ENCODE measurements at regions not wholly inside any gene's neighbourhood (a gene's known extent, or its start where the extent isn't known, plus 50 kb on each side); places are given as distances from the start of the nearest gene placed in this dataset.

- Mint-ChIP-seq H3K9me3 (ENCODE audit: unreplicated experiment) (peaks cover 16% of the 10 kb centered on the region), H3K27me3 (ENCODE audit: insufficient read depth, unreplicated experiment) (no peaks in the 10 kb centered on the region), H3K27ac (ENCODE audit: low read depth, unreplicated experiment) (no peak overlapping the region), H3K4me3 (ENCODE audit: unreplicated experiment) (no peak overlapping the region), H3K4me1 (ENCODE audit: insufficient read depth, unreplicated experiment) (no peaks in the 10 kb centered on the region), H3K36me3 (ENCODE audit: insufficient read depth, unreplicated experiment) (no peaks in the 10 kb centered on the region)
- ChIA-PET CTCF (interaction anchor here (0.6 kb wide), 1 partner anchor 84 kb away, joined by 3 read pairs; no protein-coding TSS in a partner anchor), POLR2A (no interaction called here)
- no TSS peak for BruUV-seq (replicated peaks)
- no peak for DNase-seq (ENCODE audit: unreplicated experiment)
- TF ChIP-seq CTCF (IDR thresholded peaks at IDR 0.05; ENCODE audit: unreplicated experiment): no peak
- intact Hi-C loops (cut with micrococcal nuclease): no loop called here
These were observed 484.1 kb upstream of the SALL3 start for GRCh38 chr18:78495550-78495949.

- BruUV-seq (replicated peaks): no TSS peak
- TF ChIP-seq CTCF (IDR thresholded peaks at IDR 0.05; ENCODE audit: unreplicated experiment): no peak
- intact Hi-C loops (cut with micrococcal nuclease): no loop called here
- H3K27ac Mint-ChIP-seq (ENCODE audit: low read depth, unreplicated experiment): no peak overlapping the region
- ChIA-PET POLR2A (no interaction called here), CTCF (no interaction called here)
- H3K4me3 Mint-ChIP-seq (ENCODE audit: unreplicated experiment): no peak overlapping the region
- no peak for DNase-seq (ENCODE audit: unreplicated experiment)
- no peaks in the 10 kb centered on the region for H3K27me3 Mint-ChIP-seq (ENCODE audit: insufficient read depth, unreplicated experiment)
- no peaks in the 10 kb centered on the region for H3K4me1 Mint-ChIP-seq (ENCODE audit: insufficient read depth, unreplicated experiment)
- peaks cover 11% of the 10 kb centered on the region for H3K9me3 Mint-ChIP-seq (ENCODE audit: unreplicated experiment)
- H3K36me3 Mint-ChIP-seq (ENCODE audit: insufficient read depth, unreplicated experiment): no peaks in the 10 kb centered on the region
These were observed 483.5 kb upstream of the SALL3 start for GRCh38 chr18:78496079-78496478.

- TF ChIP-seq CTCF (IDR thresholded peaks at IDR 0.05; ENCODE audit: unreplicated experiment): no peak
These were observed 482.0 kb upstream of the SALL3 start for GRCh38 chr18:78497641-78498040.

GRCh38 chr18:78499586-78499985 lies 480.0 kb upstream of the SALL3 start:
- H3K27me3 Mint-ChIP-seq (ENCODE audit: insufficient read depth, unreplicated experiment): no peaks in the 10 kb centered on the region
- no peak overlapping the region for H3K4me3 Mint-ChIP-seq (ENCODE audit: unreplicated experiment)
- no peaks in the 10 kb centered on the region for H3K4me1 Mint-ChIP-seq (ENCODE audit: insufficient read depth, unreplicated experiment)
- peaks cover 8% of the 10 kb centered on the region for H3K9me3 Mint-ChIP-seq (ENCODE audit: unreplicated experiment)
- BruUV-seq (replicated peaks): no TSS peak
- ChIA-PET POLR2A (no interaction called here), CTCF (interaction anchor here (0.6 kb wide), 1 partner anchor 40 kb away, joined by 4 read pairs; no protein-coding TSS in a partner anchor)
- H3K27ac Mint-ChIP-seq (ENCODE audit: low read depth, unreplicated experiment): no peak overlapping the region
- TF ChIP-seq CTCF (IDR thresholded peaks at IDR 0.05; ENCODE audit: unreplicated experiment): no peak
- intact Hi-C loops (cut with micrococcal nuclease): no loop called here
- no peaks in the 10 kb centered on the region for H3K36me3 Mint-ChIP-seq (ENCODE audit: insufficient read depth, unreplicated experiment)
- DNase-seq (ENCODE audit: unreplicated experiment): no peak

More at GRCh38 chr18:78497641-78498040, 482.0 kb upstream of the SALL3 start:
- Mint-ChIP-seq H3K36me3 (ENCODE audit: insufficient read depth, unreplicated experiment) (no peaks in the 10 kb centered on the region), H3K27ac (ENCODE audit: low read depth, unreplicated experiment) (no peak overlapping the region), H3K9me3 (ENCODE audit: unreplicated experiment) (peaks cover 8% of the 10 kb centered on the region), H3K4me1 (ENCODE audit: insufficient read depth, unreplicated experiment) (no peaks in the 10 kb centered on the region), H3K27me3 (ENCODE audit: insufficient read depth, unreplicated experiment) (no peaks in the 10 kb centered on the region), H3K4me3 (ENCODE audit: unreplicated experiment) (no peak overlapping the region)
- POLR2A ChIA-PET: no interaction called here
- CTCF ChIA-PET: no interaction called here
- no peak for DNase-seq (ENCODE audit: unreplicated experiment)
- intact Hi-C loops (cut with micrococcal nuclease): no loop called here
- no TSS peak for BruUV-seq (replicated peaks)

All from MCF 10A (cell line).